GM21529 (cell line): ENCODE measurements at regions not wholly inside any gene's neighbourhood (a gene's known extent, or its start where the extent isn't known, plus 50 kb on each side); places are given as distances from the start of the nearest gene placed in this dataset.
"Not testable (repeated sequence)": the region's sequence is repeated elsewhere in the genome, so short reads cannot be mapped to it uniquely, and the experiment has no call there.

Experiments
- ATAC-seq: cut with Tn5 transposase; IDR thresholded peaks from one replicate; pipeline ENCODE4 v1.9.1; 2021; ENCODE audit not compliant: unreplicated experiment

DNA sequence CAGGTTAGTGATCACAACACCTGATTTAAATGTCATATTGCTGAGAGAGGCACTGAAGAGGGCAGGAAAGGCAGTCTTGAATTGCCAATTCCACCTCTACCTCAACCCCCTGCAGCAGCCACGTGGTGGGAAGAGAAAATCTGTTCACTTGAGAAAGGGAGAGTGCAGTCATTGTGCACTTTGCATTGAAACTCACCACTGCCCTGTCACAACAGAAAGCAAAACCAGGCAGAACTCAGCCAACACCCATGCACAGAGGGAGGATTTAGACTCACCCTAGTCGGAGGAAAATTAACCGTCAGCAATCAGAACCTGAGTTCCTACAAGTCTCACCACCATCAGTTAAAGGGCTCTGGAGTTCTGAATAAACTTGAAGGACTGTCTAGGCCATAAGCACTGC, 1040.2 kb downstream of the HACE1 start:
- ATAC-seq = no peak

DNA sequence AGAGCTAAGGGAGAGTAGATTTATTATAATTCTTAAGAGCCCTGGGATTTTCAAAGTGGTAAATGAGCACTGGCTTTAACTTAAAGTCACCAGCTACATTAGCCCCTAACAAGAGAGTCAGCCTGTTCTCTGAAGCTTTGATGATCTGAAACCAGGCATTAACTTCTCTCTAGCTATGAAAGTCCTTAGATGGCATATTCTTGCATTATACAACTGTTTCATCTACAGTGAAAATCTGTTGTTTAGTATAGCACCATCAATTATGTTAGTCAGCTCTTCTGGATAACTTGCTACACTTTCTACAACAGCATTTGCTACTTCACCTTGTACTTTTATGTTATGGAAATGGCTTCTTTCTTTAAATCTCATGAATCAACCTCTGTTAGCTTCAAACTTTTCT, 1046.7 kb downstream of the HACE1 start:
- ATAC-seq = no peak

DNA sequence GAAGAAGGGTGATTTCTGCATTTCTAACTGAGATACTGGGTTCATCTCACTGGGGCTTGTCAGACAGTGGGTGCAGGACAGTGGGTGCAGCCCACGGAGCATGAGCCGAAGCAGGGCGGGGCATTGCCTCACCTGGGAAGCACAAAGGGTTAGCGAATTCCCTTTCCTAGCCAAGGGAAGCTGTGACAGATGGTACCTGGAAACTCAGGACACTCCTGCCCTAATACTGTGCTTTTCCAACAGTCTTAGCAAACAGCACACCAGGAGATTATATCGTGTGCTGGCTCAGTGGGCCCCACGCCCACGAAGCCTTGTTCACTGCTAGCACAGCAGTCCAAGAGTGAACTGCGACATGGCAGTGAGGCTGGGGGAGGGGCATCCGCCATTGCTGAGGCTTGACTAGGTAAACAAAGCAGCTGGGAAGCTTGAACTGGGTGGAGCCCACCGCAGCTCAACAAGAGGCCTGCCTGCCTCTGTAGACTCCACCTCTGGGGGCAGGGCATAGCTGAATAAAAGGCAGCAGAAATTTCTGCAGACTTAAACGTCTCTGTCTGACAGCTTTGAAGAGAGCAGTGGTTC, 1057.7 kb downstream of the HACE1 start:
- not testable (repeated sequence) for ATAC-seq

GRCh38 chr6:103799971-103800670, 1059.6 kb downstream of the HACE1 start:
- no peak for ATAC-seq

- ATAC-seq = no peak
Observed at GRCh38 chr6:103798166-103798565, 1061.6 kb downstream of the HACE1 start.

GRCh38 chr6:103797738-103798137, 1062.0 kb downstream of the HACE1 start:
- no peak for ATAC-seq

DNA sequence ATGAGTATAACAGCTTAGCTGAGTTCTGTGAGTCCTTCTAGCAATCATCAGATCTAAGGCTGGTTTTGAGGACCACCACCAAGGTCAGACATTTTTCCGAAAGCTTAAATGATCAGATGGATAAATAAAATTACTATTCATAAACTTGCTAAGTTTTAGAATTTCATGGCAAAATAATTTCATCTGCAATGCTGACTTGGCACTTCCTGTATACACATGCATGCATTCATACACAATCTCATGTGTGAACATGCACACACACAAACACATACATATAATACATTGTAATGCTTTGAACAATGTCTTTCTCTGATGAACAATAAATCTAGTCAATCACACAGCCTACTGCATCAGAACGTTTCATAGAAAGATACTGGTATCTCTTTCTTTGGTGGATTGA, 1068.3 kb downstream of the HACE1 start:
- no peak for ATAC-seq

DNA sequence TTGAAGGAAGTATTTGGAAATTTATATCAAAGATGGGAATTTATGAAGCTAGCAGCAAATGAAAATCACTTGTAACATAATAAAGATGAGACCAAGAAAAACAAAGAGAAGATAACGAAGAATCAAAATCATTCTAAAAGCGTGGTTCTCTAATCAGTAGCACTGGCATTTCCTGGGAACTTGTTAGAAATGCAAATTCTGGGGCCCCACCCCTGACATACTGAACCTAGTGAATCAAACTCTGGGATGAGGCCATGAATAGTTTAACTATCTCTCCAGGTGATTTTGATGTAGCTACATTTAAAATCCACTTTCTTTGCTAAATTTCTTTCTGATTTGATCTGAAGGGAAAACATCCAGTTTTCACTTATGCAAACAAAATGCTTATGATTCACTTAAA, 1075.6 kb downstream of the HACE1 start:
- no peak for ATAC-seq

GRCh38 chr6:103783329-103783728, 1076.4 kb downstream of the HACE1 start:
- no peak for ATAC-seq

DNA sequence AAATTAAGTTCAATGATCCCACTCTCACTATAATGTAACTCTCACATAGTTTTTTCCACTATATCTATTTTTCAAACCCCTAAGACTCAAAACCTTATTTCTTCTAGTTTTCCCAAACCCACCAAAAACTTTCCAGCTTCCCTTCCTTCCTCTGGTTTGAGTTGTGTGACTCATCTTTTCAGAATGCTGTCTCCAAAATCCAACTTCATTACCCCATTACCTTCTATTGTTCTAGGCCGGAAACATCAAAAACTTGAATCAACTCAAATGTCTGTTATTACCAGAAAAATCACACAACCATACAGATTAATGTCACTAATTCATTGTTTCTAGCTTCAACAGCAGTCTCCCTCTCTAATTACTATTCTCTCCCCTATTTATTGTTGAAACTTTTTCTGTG, 1090.3 kb downstream of the HACE1 start:
- no peak for ATAC-seq

- ATAC-seq = no peak
Observed at GRCh38 chr6:103750603-103751002, 1109.1 kb downstream of the HACE1 start.

DNA sequence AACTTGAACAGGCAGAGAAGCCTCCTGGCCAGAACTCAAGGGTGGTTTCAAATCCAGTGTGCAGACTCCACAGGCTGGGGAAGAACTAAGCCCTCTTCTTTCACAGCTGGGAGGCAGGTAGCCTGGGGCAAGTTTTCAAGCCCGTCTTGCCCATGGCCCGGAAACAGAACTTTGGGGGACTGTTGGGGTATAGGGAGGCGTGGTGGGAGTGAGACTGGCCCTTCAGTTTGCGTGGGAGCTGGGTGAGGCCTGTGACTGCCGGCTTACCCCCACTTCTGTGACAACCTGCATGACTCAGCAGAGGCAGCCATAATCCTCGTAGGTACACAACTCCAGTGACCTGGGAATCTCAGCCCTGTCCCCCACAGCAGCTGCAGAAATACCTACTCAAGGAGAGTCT, 1125.7 kb downstream of the HACE1 start:
- ATAC-seq = no peak

DNA sequence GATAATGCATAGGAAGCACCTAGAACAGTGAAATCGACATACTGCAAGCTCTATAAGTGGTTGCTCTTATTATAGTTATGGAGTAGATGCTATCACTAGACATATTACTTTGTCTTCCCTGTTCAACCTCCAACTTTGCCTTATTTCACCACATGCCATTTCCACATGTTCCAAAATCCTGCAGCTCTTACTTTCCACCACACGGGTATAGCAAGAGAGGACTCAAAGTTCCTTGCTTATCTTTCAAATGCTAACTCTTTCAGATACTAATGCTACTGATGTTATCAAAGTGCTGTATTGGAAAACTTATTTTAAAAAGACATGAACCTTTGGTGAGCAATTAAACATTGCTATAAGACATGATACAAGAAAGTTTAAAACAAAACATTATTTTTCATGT, 1130.1 kb downstream of the HACE1 start:
- no peak for ATAC-seq

DNA sequence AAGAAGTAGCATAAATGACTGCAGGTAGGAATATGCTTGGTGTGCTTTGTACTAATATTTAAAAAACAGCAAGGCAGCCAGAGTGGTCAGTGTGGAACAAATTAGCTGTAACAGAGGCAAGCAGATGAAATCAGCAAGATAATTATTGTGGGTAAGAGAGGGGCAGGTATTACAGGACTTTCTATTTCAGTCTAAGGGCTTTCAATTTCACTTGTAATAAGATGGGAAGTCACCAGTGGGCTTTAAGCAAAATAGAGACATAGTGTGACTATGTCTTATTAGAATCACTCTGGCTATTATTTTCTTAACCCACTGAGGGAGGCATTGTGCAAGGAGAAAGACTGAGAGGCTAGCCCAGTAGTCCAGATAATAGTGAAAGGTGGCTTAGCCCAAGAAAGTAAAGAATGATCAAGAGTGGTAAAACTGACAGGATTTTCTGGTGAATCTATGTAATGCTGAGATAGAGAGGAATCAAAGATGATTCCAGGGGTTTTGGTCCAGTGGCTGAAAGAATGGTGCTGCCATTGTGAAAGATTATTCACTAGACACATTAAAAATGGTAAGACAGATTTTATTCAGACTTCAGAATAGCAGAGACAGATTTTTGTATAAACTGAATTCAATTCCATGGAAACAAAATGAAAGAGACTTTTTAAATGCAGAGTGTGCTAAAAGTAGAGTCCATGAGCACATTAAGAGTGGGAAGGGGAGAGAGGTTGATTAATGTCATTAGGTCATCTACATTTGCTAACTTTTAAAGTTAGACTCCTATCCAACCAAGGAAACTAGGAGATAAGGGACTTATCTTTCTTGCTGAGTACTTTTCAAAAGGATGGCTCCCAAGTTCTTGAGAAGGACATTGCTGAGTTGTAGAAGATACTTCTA, 1136.0 kb downstream of the HACE1 start:
- ATAC-seq = no peak

DNA sequence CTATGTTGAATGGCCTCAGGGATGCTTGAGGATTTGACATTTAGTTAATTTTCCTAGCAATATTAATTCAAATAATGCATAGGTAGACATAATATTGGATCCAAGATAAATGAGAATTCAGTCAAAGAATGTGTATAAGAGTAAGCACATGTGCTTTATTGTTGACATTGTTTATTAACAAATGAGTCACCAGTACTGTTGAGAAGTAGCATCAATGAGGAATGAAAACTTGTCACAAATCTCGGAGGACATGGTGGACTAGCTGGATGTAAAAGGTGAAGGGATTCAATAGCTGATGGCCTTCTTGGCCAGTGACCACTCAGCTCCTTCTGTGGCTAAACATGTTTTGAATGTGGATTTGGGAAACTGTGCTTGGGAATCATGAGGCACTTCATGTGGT, 1137.0 kb downstream of the HACE1 start:
- no peak for ATAC-seq

DNA sequence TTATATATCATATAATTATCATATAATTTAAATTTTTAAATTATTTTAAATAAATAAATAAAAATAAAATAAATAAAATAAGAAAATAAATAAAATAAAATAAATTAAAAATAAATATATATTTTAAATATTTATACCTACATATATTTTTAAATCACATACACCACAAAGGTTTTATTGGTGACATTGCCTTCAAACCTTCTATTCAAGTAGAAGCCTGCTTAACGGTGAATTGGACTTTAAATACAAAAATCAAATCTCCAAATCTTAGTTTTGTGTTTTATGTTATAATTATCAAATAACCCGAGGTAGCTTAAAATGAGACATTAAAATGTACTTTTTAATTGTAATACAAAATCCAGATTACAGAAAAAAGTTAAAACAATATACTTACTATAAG, 1137.8 kb downstream of the HACE1 start:
- ATAC-seq = no peak

GRCh38 chr6:103720393-103720792, 1139.3 kb downstream of the HACE1 start:
- ATAC-seq = no peak

DNA sequence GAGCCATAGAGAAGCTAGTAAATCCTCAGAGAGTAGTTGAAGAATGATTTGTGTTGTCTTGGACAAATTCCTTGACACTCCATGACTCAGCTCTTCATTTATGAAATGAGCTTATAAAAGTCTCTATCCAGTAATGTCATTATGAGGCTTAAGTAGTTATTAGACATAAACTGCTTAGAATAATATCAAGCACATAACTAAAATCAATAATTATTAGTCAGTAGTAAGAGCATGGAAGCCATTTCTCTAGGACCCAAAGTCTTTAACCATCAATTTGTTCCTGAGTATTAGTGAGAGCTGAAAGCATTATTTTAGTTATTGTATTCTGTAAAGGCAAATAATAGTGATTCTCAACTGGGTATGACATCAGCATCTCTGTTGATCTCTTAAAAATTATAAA, 1140.2 kb downstream of the HACE1 start:
- no peak for ATAC-seq

DNA sequence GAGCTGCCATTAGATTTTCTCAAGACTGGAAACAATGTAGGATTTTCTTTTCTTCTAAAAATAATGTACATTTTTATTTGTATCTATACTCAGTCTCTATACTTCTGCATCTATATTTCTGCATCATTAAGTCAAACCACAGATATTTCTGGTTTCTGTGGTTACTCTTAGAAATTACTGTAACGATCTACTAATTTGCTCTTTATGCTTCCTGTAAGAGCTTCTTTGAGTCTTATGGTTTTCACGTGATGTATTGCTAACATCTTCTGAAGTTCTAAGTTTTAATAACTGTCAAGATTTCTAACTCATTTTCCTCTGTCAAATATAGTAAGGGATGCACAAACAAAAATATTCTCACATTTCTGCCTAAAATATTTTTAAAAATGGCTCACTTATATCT, 1144.5 kb downstream of the HACE1 start:
- ATAC-seq = no peak

- not testable (repeated sequence) for ATAC-seq
Observed at GRCh38 chr6:103709236-103709635, 1150.5 kb downstream of the HACE1 start.

DNA sequence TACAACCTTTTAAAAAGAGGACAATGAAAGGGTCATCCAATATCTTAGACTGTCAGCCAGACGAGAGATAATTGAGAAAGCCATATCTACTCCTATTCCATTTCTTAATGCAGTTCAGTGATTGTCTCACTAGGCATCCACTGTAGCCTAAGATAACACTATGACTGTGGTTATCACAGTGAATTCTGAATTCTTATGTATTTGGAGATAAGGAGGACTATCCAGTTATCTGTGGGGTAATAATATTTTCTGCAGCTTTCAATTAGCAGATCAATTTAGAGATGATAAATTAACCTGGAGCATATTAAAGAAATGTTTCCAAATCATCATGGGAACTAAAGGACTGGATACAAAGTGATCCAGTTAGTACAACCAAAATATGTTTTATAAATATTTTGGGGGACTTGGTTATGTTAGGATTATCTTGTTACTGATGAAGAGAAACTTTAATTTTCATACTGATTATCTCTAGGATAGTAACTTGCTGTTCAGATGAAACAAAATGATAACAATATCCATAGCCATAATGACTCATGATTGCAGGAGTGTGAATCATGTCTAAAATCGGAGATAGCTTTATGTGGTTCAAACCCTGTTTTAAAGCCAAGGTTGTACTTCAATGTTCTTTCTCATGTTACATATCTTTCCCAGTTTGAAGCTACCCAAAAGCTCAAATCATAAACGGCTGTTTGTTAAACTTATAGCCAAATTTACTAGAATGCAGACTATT, 1152.0 kb downstream of the HACE1 start:
- no peak for ATAC-seq
